ENCODE measurements at regions not wholly inside any gene's neighbourhood (a gene's known extent, or its start where the extent isn't known, plus 50 kb on each side); places are given as distances from the start of the nearest gene placed in this dataset.

DNA sequence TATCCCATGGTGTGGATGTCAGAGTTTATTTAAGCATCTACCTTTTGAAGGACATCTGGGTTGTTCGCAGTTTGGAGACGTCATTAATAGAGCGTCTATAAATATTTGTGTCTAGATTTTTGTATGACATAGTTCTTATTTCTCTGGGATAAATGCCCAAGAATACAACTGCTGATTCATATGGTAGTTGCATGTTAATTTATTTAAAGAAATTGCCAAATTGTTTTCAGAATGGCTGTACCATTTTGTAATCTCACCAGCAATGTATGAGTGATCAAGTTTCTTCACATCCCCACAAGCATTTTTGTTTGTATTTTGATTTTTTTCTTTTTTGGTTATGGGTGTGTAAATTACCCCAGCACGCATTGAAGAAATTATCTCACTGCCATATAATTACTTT lies 656.9 kb downstream of the NTRK3 start:
- TF ChIP-seq, protein P1, sequence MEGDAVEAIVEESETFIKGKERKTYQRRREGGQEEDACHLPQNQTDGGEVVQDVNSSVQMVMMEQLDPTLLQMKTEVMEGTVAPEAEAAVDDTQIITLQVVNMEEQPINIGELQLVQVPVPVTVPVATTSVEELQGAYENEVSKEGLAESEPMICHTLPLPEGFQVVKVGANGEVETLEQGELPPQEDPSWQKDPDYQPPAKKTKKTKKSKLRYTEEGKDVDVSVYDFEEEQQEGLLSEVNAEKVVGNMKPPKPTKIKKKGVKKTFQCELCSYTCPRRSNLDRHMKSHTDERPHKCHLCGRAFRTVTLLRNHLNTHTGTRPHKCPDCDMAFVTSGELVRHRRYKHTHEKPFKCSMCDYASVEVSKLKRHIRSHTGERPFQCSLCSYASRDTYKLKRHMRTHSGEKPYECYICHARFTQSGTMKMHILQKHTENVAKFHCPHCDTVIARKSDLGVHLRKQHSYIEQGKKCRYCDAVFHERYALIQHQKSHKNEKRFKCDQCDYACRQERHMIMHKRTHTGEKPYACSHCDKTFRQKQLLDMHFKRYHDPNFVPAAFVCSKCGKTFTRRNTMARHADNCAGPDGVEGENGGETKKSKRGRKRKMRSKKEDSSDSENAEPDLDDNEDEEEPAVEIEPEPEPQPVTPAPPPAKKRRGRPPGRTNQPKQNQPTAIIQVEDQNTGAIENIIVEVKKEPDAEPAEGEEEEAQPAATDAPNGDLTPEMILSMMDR (conservative IDR thresholded peaks at IDR 0.05 in 1 of 2, IDR thresholded peaks at IDR 0.05 in 1 of 2; ENCODE audit: low read depth in 1 of 2, low read length in 2 of 2), result no peak
- no peak for TF ChIP-seq EZH2 (IDR thresholded peaks at IDR 0.05; ENCODE audit: low read length, missing control alignments)
